Middle frontal gyrus (tissue), 1 donor: ENCODE measurements at regions not wholly inside any gene's neighbourhood (a gene's known extent, or its start where the extent isn't known, plus 50 kb on each side); places are given as distances from the start of the nearest gene placed in this dataset.
A peak's percentile ranks its signal among the peaks of the same experiment; 100 is the strongest.
"Not testable (repeated sequence)": the region's sequence is repeated elsewhere in the genome, so short reads cannot be mapped to it uniquely, and the experiment has no call there.

Source experiments
- DNase-seq: peaks from one replicate; pipeline ENCODE4 v3.0.0-alpha.2; 2015; ENCODE audit warnings: low spot score; ENCODE audit errors: extremely low spot score

- DNase-seq, result not testable (repeated sequence)
These were observed 50.4 kb upstream of the B3GAT2 start for GRCh38 chr6:71007298-71007697.

- DNase-seq, result no peak
These were observed 55.1 kb upstream of the B3GAT2 start for GRCh38 chr6:71011871-71012371.

- DNase-seq, result peak; percentile 54
These were observed 56.1 kb upstream of the B3GAT2 start for GRCh38 chr6:71012866-71013469.

- DNase-seq, result no peak
These were observed 58.5 kb upstream of the B3GAT2 start for GRCh38 chr6:71015392-71015791.

GRCh38 chr6:71028236-71028876, 71.5 kb upstream of the B3GAT2 start:
- no peak for DNase-seq

- no peak for DNase-seq
These were observed 72.0 kb upstream of the B3GAT2 start for GRCh38 chr6:71028877-71029252.

GRCh38 chr6:71029555-71029954, 72.7 kb upstream of the B3GAT2 start:
- DNase-seq, result no peak

- DNase-seq, result no peak
These were observed 75.1 kb upstream of the B3GAT2 start for GRCh38 chr6:71031912-71032311.

- no peak for DNase-seq
These were observed 76.3 kb upstream of the B3GAT2 start for GRCh38 chr6:71033171-71033570.

GRCh38 chr6:71033890-71034289, 77.0 kb upstream of the B3GAT2 start:
- DNase-seq, result no peak

- DNase-seq, result no peak
These were observed 77.9 kb upstream of the B3GAT2 start for GRCh38 chr6:71034563-71035345.

- DNase-seq, result no peak
These were observed 79.0 kb upstream of the B3GAT2 start for GRCh38 chr6:71035871-71036270.

- no peak for DNase-seq
These were observed 82.0 kb upstream of the B3GAT2 start for GRCh38 chr6:71038711-71039344.

GRCh38 chr6:71040043-71040442, 83.2 kb upstream of the B3GAT2 start:
- no peak for DNase-seq

- no peak for DNase-seq
These were observed 84.0 kb upstream of the B3GAT2 start for GRCh38 chr6:71040841-71041240.

GRCh38 chr6:71043902-71044301, 87.0 kb upstream of the B3GAT2 start:
- DNase-seq, result no peak

GRCh38 chr6:71044753-71045152, 87.9 kb upstream of the B3GAT2 start:
- no peak for DNase-seq

GRCh38 chr6:71045296-71045695, 88.4 kb upstream of the B3GAT2 start:
- DNase-seq, result no peak

GRCh38 chr6:71047417-71047816, 90.6 kb upstream of the B3GAT2 start:
- no peak for DNase-seq

- no peak for DNase-seq
These were observed 91.7 kb upstream of the B3GAT2 start for GRCh38 chr6:71048320-71049164.

GRCh38 chr6:71049198-71049770, 92.4 kb upstream of the B3GAT2 start:
- no peak for DNase-seq
